GM19043 (cell line): ENCODE measurements at regions not wholly inside any gene's neighbourhood (a gene's known extent, or its start where the extent isn't known, plus 50 kb on each side); places are given as distances from the start of the nearest gene placed in this dataset.

Experiments
- ATAC-seq: cut with Tn5 transposase; IDR thresholded peaks from one replicate; pipeline ENCODE4 v1.9.1; 2021; ENCODE audit warnings: low read depth; ENCODE audit not compliant: unreplicated experiment

DNA sequence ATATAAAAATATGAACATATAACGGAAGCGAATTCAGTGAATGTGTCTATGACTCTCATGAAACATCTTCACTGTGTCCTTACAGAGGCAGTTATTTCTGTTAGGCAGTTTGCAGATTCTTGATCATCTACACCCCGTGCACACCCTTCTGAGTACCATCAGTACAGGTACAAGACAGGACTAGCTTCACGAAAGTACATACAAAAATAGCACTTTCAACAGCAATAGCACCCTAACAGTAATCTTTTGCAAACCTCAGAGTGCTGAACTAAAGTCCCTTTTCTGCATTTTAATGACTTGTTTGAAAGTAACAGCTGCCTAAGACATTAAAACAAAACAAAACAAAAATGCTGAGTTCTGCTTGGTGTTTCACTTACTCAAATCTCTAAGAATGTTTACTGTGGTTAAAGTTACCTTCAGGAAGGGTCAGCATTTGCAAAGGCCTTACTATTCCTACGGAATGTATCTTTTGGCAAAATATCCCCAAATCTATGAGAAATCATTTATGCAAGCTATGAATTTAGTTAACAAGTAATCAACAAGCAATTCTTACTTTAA is 104.1 kb downstream of the CNTN3 start:
- ATAC-seq: no peak

GRCh38 chr3:74507691-74508090 is 106.8 kb downstream of the CNTN3 start:
- no peak for ATAC-seq

- ATAC-seq: no peak
Measured at GRCh38 chr3:74506246-74506645, 108.2 kb downstream of the CNTN3 start.

- no peak for ATAC-seq
Measured at GRCh38 chr3:74501007-74501406, 113.5 kb downstream of the CNTN3 start.

DNA sequence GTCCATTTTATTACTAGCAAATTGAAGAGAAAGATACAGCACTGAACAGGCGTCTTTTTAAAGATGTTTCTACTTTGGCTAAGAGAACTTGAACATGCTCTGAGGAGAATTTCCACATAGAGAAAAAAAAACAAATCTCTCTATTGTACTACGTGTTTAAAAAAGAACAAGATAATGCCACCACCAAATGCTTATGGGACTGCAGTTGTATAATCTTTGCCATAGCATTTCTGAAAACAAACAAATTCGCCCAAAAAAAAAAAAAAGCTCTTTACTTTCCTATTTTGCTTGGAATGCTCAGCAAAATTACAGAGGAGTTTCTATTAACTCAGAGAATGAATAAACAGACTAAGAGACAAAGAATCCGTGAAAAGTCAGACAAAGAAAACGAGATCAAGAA is 114.2 kb downstream of the CNTN3 start:
- no peak for ATAC-seq

DNA sequence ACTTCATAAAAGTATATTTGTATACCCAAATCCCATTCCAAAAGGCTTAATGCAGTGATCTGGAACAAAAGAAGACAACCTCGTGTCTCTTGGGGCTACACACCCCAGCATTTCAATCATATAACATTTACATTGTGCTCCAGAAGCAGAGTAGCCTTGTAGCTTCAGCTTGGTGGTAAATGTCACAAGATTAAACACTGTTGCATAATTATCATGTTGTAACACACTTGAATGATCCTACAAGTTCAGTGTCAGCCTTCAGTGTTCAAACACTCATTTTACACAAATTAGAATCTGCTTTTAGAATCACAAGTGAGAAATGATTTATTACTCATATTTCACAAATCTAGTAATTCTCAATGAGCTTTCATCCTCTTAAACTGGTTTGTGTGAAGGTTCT is 122.6 kb downstream of the CNTN3 start:
- no peak for ATAC-seq

DNA sequence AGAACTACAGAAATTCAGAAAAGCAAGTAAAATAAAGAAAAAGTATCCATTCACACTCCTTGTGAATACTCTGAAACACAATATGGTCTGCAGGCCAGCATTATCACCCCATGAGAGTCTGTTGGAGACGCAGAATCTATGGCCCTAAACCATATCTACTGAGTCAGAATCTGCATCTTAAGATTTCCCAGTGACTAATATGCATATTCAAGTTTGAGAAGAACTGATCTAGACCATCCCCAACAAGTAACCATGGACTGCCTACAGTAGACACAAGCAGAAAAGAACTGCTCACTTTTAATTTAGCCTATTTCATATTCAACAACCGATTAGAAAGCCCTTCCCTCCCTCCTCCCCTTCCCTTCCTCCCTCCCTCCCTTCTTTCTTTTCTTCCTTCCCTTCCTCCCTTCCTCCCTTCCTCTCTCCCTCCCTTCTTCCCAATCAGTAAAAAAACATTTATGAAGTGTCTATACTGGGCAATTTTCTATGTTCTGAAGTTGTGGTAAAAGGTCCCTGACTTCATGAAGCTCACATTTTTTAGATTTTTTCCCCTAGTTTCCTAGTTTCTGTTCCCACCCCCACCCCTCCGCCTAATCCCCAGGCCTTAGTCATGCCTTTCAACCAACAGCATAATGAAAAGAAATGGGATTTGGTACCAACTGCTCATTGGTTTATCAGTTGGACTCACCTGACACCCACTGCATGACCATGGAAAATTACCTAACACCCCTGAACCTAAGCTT is 125.2 kb downstream of the CNTN3 start:
- ATAC-seq: no peak

- ATAC-seq: no peak
Measured at GRCh38 chr3:74479915-74480314, 134.5 kb downstream of the CNTN3 start.

DNA sequence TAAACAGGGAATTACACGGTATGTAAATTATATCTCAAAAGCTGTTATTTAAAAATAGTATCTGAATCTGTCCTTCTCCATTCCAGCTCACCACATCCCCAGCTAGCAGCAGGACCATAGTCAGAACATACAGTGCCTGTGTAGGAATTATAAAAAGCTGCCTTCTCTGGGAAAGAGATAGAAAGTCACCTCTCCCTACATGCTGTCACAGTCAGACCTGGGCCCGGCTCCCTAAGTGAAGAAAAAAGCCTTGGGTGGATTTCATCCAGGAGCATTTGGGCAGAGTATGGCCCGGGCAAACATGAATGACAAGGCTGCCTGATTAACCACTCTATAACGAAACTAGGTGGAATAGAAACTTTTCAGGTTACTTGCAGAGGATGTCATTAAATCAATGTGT is 144.1 kb downstream of the CNTN3 start:
- no peak for ATAC-seq

DNA sequence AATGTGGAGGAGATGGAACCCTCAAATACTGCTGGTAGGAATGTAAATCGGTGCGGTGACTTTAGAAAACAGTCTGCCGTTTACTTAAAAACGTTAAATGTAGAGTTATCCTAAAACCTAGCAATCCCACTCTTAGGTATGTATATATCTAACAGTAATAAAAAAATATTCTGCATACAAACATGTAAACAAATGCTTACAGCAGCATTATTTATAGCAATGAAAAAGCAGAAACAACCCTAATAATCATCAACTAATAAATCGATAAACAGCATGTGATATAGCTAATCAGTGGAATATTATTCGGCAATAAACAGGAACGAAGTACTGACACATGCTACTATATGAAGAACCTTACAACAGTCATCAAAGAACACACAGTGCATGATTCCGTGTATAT is 144.7 kb downstream of the CNTN3 start:
- ATAC-seq: no peak

GRCh38 chr3:74469151-74469550 is 145.3 kb downstream of the CNTN3 start:
- no peak for ATAC-seq

GRCh38 chr3:74465715-74466410 is 148.6 kb downstream of the CNTN3 start:
- ATAC-seq: no peak

DNA sequence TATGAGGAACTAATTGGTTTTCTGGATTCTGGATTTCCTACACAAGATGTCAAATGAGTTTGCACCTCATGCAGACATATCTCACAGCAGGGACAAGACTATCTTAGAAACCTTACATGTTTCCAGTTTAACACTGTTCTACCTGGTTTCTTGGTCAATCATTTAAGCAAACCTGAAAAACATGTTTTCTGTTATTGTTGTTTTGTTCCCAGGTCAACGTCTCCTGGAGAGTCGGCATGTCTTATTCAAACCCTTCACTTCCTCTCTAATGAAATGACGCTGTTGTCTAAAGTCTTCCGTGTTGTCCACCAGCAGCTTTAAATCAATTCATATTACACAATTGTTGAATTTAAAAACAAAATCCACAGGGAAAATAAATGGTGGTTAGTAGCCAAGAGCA is 150.9 kb downstream of the CNTN3 start:
- ATAC-seq: no peak

DNA sequence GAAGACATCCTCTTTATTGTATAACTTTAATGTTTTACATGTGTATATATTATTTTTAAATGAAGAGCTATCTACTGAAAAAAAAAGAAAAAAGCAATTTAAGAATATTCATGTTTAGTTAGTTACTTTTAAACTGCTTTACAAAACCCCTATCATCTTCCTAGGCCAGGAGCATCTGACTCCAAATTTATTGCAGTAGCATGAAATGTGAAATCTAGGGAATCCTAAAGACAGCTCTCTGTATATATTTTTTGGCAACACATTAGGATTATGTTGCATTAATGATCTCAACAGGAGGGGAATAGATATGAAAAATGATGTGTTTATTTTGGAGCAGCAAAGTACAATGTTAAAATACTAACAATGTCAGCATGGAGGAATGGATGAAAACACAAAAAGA is 158.3 kb downstream of the CNTN3 start:
- ATAC-seq: no peak

GRCh38 chr3:74447221-74447620 is 167.2 kb downstream of the CNTN3 start:
- no peak for ATAC-seq

- ATAC-seq: no peak
Measured at GRCh38 chr3:74445541-74445940, 168.9 kb downstream of the CNTN3 start.

- ATAC-seq: no peak
Measured at GRCh38 chr3:74443102-74443501, 171.4 kb downstream of the CNTN3 start.

- ATAC-seq: no peak
Measured at GRCh38 chr3:74442683-74443082, 171.8 kb downstream of the CNTN3 start.

- ATAC-seq: no peak
Measured at GRCh38 chr3:74442068-74442467, 172.4 kb downstream of the CNTN3 start.

DNA sequence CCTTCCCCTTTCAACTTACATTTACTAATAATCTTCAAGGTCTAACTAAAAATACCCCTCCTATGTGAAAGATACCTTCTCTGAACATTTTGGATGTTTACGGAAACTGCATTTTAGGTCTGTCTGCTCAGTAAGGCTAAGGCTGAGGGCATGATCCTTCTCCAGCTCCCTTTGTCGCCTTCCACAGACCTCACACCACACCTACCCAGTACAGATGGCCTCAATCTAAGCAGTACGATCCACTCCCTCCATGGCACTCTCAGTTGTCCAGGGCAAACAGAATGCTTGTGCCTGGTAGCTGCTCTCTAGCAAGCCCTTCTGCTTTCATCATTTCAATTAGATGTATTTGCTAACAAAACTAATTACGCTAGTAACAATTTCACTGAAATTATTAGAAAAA is 178.3 kb downstream of the CNTN3 start:
- no peak for ATAC-seq

DNA sequence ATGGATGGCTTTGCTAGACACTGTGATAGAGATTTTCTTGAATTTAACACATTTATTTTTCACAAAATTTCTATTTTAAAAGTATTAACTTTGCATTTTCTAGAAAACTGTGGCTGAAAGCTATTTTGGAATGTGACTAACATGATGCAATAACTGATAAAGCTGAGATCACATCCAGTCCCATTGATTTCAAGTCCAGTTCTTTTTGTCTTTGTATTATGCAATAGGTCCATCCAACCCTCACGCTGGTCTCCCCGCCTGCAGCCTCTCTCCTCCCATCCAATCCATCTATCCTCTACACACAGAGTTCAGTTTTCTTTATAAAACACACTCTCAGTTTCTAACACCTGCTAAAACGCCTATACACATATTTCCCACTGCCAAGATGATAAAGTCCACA is 178.8 kb downstream of the CNTN3 start:
- no peak for ATAC-seq

DNA sequence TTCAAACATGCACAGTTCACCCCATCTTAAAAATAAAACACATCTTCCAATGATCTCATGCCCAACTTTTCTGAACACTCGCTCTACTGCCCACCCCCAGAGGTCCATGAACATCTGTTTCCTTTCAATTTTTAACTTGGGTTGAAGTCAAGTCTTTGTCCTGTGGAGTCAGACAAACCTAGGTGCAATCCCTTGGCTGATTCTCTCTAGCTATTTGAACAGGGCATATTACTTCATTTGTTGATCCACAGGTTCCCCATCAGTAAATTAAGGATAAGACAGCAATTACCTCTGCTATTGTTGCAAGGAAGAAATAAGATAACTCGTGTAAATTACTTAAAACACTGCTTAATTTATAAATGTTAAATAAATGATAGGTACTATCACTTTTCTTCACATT is 180.1 kb downstream of the CNTN3 start:
- ATAC-seq: no peak
